ENCODE measurements at regions not wholly inside any gene's neighbourhood (a gene's known extent, or its start where the extent isn't known, plus 50 kb on each side); places are given as distances from the start of the nearest gene placed in this dataset.

DNA sequence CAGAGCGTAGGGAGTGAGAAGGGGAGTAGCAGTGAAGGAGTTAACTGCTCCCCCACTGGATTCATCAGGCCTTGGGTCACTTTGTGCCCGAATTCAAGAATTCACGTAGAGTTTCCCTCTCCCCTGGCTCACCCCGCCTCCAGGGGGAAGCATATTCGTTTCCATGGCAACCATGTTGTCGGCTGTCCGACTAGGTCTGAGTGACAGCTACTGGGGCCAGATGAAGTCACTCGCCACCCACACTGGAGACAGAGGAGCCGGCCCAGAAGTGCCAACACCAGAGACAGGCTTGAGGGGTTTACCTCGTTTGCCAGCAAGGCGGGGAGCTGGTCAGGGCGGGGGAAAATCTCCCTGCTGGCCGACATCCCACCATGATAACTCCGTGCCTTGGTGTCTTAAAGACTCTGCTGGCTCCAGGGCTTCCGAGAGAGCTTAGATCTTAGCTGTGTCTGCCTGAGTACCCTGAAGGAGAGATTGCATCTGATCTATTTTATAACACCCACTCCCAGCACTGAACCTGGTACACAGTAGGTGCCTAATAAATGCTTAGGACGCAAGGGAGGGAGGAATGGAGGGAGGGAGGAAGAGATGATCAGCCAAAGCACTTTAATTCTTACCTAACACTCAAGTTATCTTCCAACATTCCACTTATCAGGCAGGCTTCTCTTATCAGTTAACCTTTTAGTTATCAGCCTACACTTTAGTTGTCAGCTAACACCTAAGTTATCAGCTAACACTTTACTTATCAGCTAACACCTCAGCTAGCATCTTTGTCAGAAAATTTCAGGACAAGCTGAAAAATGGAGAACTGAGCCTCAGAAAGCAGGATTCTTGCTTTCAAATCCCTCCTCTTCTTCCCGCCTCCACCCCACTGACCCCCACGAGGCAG is 57.2 kb upstream of the ZNRF4 start:
- Mint-ChIP-seq H3K9me3 (no peaks in the 10 kb centered on the region), H3K4me3 (peak overlapping the region; percentile 70), H3K4me1 (peaks cover 52% of the 10 kb centered on the region), H3K36me3 (no peaks in the 10 kb centered on the region), H3K27me3 (ENCODE audit: insufficient read depth, low read depth) (peaks cover 9% of the 10 kb centered on the region), H3K27ac (peak overlapping the region; percentile 88)
- TF ChIP-seq EZH2 (IDR thresholded peaks at IDR 0.05), result no peak
- no peak for TF ChIP-seq EZH2phosphoT487 (IDR thresholded peaks at IDR 0.05)
- TF ChIP-seq CTCF (IDR thresholded peaks at IDR 0.05), result peak; percentile 30
- peaks cover 13% of the 10 kb centered on the region for H3K27me3 ChIP-seq
- no peaks in the 10 kb centered on the region for H3K79me2 ChIP-seq (ENCODE audit: low read depth)
- H3K4me2 ChIP-seq, result peak overlapping the region; percentile 68
- H3K9ac ChIP-seq, result no peak overlapping the region
- H2AFZ ChIP-seq (replicated peaks), result peak overlapping the region; percentile 48
- DNase-seq (ENCODE audit: low spot score), result peak; percentile 96
- no peaks in the 10 kb centered on the region for H4K20me1 ChIP-seq (ENCODE audit: low read depth)
- peaks cover 51% of the 10 kb centered on the region for H3K4me1 ChIP-seq
- H3K36me3 ChIP-seq, result no peaks in the 10 kb centered on the region
- peaks cover 56% of the 10 kb centered on the region for H3F3A ChIP-seq (ENCODE audit: low read depth)
- peak overlapping the region; percentile 30 for H3K4me3 ChIP-seq
- H3K9me3 ChIP-seq (ENCODE audit: low read depth), result no peaks in the 10 kb centered on the region
- H3K27ac ChIP-seq, result no peak overlapping the region

DNA sequence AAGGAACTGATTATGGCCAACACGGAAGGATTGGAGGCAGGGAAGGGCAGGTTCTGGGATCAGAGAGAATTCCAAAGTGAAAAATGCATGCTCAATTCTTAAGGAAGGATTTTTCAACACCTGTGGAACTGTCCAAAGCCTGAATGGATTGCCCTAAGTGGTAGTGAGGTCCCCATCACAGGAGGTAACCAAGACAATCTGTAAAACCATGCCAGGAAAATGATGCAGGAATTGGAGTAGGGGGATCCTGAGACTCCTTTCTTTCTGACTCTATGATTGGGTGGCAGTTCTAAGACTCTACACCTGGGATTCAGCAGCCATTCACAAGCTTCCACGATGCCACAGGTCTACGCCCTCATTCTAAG is 56.5 kb upstream of the ZNRF4 start:
- H3K27ac ChIP-seq, result no peak overlapping the region
- H3K36me3 Mint-ChIP-seq, result no peaks in the 10 kb centered on the region
- H3K9me3 Mint-ChIP-seq, result no peaks in the 10 kb centered on the region
- H3K27ac Mint-ChIP-seq, result peak overlapping the region; percentile 88
- DNase-seq (ENCODE audit: low spot score), result no peak
- H3K27me3 ChIP-seq, result peaks cover 16% of the 10 kb centered on the region
- no peak overlapping the region for H3K9ac ChIP-seq
- no peak overlapping the region for H2AFZ ChIP-seq (replicated peaks)
- peak overlapping the region; percentile 65 for H3K4me3 Mint-ChIP-seq
- H3K36me3 ChIP-seq, result no peaks in the 10 kb centered on the region
- H3K4me3 ChIP-seq, result no peak overlapping the region
- no peak for TF ChIP-seq CTCF (IDR thresholded peaks at IDR 0.05)
- no peak for TF ChIP-seq EZH2 (IDR thresholded peaks at IDR 0.05)
- no peak for TF ChIP-seq EZH2phosphoT487 (IDR thresholded peaks at IDR 0.05)
- peak overlapping the region; percentile 68 for H3K4me2 ChIP-seq
- peaks cover 50% of the 10 kb centered on the region for H3F3A ChIP-seq (ENCODE audit: low read depth)
- peaks cover 9% of the 10 kb centered on the region for H3K27me3 Mint-ChIP-seq (ENCODE audit: insufficient read depth, low read depth)
- H3K9me3 ChIP-seq (ENCODE audit: low read depth), result no peaks in the 10 kb centered on the region
- H3K4me1 Mint-ChIP-seq, result peaks cover 46% of the 10 kb centered on the region
- H4K20me1 ChIP-seq (ENCODE audit: low read depth), result no peaks in the 10 kb centered on the region
- no peaks in the 10 kb centered on the region for H3K79me2 ChIP-seq (ENCODE audit: low read depth)
- H3K4me1 ChIP-seq, result peaks cover 45% of the 10 kb centered on the region

- Histone ChIP-seq H3K27ac (no peak overlapping the region), H3K4me2 (no peak overlapping the region), H2AFZ (replicated peaks) (no peak overlapping the region), H3K79me2 (ENCODE audit: low read depth) (no peaks in the 10 kb centered on the region), H3K4me3 (no peak overlapping the region), H3F3A (ENCODE audit: low read depth) (no peaks in the 10 kb centered on the region), H4K20me1 (ENCODE audit: low read depth) (no peaks in the 10 kb centered on the region), H3K27me3 (peaks cover 37% of the 10 kb centered on the region), H3K9me3 (ENCODE audit: low read depth) (peaks cover 10% of the 10 kb centered on the region), H3K9ac (no peak overlapping the region), H3K4me1 (no peaks in the 10 kb centered on the region), H3K36me3 (no peaks in the 10 kb centered on the region)
- TF ChIP-seq CTCF (IDR thresholded peaks at IDR 0.05) (no peak), EZH2phosphoT487 (IDR thresholded peaks at IDR 0.05) (no peak), EZH2 (IDR thresholded peaks at IDR 0.05) (no peak)
- no peak overlapping the region for H3K27ac Mint-ChIP-seq
- H3K27me3 Mint-ChIP-seq (ENCODE audit: insufficient read depth, low read depth), result peaks cover 17% of the 10 kb centered on the region
- H3K9me3 Mint-ChIP-seq, result peaks cover 9% of the 10 kb centered on the region
- H3K36me3 Mint-ChIP-seq, result no peaks in the 10 kb centered on the region
- H3K4me3 Mint-ChIP-seq, result peak overlapping the region; percentile 5
- DNase-seq (ENCODE audit: low spot score), result peak; percentile 98
- no peaks in the 10 kb centered on the region for H3K4me1 Mint-ChIP-seq
Measured at GRCh38 chr19:5403968-5404640, 51.1 kb upstream of the ZNRF4 start.
